ENCODE measurements at regions not wholly inside any gene's neighbourhood (a gene's known extent, or its start where the extent isn't known, plus 50 kb on each side); places are given as distances from the start of the nearest gene placed in this dataset.

DNA sequence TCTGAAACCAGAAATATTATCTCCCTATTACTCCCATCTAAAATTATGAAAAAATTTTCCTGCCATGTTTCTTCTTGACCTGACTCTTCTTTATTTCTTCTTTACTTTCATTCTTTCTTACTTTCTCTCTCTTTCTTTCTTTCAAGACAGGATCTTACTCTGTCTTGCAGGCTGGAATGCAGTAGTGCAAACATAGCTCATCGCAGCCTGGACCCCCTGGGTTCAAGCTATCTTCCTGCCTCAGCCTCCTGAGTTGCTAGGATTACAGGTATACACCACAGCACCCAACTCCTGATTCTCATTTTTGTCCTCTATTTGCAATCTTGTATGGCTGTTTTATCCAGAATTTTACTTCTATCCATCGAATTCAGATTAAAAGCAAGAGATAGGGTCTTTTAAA, 631.1 kb downstream of the TBC1D4 start:
- Histone ChIP-seq H3K36me3 (ENCODE audit: insufficient read depth, low read length) (no peaks in the 10 kb centered on the region), H3K9ac (ENCODE audit: low read length) (no peak overlapping the region), H3K9me3 (ENCODE audit: low read length) (no peaks in the 10 kb centered on the region), H3K27me3 (ENCODE audit: control insufficient read depth in 1 of 2, insufficient read depth in 2 of 2, low read length in 2 of 2) (no peaks in the 10 kb centered on the region), H3K27ac (ENCODE audit: low read depth, low read length) (no peak overlapping the region), H3K4me3 (ENCODE audit: low read depth in 1 of 2, low read length in 2 of 2) (no peak overlapping the region), H3K4me1 (ENCODE audit: insufficient read depth, low read length) (no peaks in the 10 kb centered on the region)

DNA sequence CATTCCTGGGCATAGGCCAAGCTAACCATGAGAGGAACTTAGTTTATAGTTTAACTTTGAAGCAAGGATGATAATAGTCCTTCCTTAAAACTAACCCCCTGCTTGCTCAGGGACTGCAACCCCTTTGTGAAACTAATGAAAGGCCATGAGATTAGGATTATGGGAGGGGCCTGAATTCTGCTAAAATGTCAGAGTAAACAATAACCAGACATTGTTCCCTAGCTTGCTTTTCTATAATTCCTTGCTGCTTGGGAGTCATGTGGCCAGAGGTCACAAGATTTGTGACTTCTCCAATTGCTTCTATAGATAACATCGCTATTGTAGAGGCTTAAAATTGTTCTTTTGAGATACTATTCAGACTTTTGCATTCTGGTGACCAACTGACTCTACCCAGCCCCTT, 634.0 kb downstream of the TBC1D4 start:
- Histone ChIP-seq H3K9me3 (ENCODE audit: low read length) (no peaks in the 10 kb centered on the region), H3K36me3 (ENCODE audit: insufficient read depth, low read length) (no peaks in the 10 kb centered on the region), H3K4me1 (ENCODE audit: insufficient read depth, low read length) (no peaks in the 10 kb centered on the region), H3K4me3 (ENCODE audit: low read depth in 1 of 2, low read length in 2 of 2) (no peak overlapping the region), H3K9ac (ENCODE audit: low read length) (no peak overlapping the region), H3K27ac (ENCODE audit: low read depth, low read length) (no peak overlapping the region), H3K27me3 (ENCODE audit: control insufficient read depth in 1 of 2, insufficient read depth in 2 of 2, low read length in 2 of 2) (no peaks in the 10 kb centered on the region)

DNA sequence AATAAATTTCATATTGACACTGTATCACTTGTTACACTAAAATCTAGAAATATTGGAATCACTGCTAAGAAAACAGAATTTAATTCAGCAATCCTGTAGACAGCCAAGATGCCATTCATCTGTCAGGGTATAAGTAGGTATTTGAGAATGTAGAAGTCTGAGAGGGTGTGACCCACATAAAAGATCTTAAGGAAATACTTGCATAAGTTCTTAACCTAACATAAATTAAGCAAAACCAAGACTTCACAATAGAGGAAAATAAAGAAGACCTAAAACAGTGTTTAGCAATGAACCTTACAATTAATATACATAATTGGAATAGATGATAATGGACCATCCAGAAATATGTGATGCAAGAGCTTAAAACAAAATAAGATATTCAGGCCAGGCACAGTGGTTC, 636.2 kb downstream of the TBC1D4 start:
- Histone ChIP-seq H3K36me3 (ENCODE audit: insufficient read depth, low read length) (no peaks in the 10 kb centered on the region), H3K9me3 (ENCODE audit: low read length) (no peaks in the 10 kb centered on the region), H3K4me1 (ENCODE audit: insufficient read depth, low read length) (no peaks in the 10 kb centered on the region), H3K27ac (ENCODE audit: low read depth, low read length) (no peak overlapping the region), H3K27me3 (ENCODE audit: control insufficient read depth in 1 of 2, insufficient read depth in 2 of 2, low read length in 2 of 2) (no peaks in the 10 kb centered on the region), H3K4me3 (ENCODE audit: low read depth in 1 of 2, low read length in 2 of 2) (no peak overlapping the region), H3K9ac (ENCODE audit: low read length) (no peak overlapping the region)

DNA sequence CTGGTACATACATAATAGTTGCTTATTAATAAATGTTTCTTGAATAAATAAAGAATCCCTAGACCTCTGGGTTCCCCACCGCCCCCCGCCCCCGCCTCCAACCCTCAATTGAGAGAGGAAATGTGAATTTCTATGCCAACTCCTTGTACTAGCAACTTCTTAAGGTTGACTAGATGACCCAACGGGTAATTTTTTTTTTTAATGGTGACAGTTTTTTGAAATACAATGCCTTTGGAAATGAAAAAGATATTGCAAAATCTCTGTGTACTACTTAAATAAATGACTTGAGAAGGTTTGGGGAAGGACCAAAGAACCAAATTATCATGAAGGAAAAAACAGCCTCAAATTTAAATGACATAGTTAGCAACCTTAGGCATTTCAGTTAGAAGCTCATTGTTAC, 640.3 kb downstream of the TBC1D4 start:
- no peak overlapping the region for H3K4me3 ChIP-seq (ENCODE audit: low read depth in 1 of 2, low read length in 2 of 2)
- H3K27me3 ChIP-seq (ENCODE audit: control insufficient read depth in 1 of 2, insufficient read depth in 2 of 2, low read length in 2 of 2): no peaks in the 10 kb centered on the region

DNA sequence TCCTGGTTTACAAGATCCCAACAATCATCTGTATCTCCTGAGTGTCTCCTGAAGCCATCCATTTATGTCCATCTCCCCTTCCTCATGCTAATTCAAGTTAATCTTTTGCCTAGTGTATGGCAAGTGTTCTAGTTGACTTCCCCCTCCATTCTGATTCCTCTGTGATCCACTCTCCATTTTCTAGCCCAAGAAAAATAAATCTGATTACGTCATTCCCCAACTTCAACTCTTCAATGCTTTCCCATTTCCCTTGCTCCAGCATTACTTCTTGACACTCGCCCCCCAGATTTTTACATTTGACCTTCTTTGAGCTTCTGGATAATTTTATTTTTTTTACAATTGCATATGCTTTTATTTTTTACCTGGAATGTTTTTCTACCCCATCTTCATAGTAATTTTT, 640.8 kb downstream of the TBC1D4 start:
- no peaks in the 10 kb centered on the region for H3K27me3 ChIP-seq (ENCODE audit: control insufficient read depth in 1 of 2, insufficient read depth in 2 of 2, low read length in 2 of 2)
- H3K9me3 ChIP-seq (ENCODE audit: low read length): no peaks in the 10 kb centered on the region
- no peak overlapping the region for H3K9ac ChIP-seq (ENCODE audit: low read length)
- H3K4me3 ChIP-seq (ENCODE audit: low read depth in 1 of 2, low read length in 2 of 2): no peak overlapping the region
- no peaks in the 10 kb centered on the region for H3K36me3 ChIP-seq (ENCODE audit: insufficient read depth, low read length)
- H3K4me1 ChIP-seq (ENCODE audit: insufficient read depth, low read length): no peaks in the 10 kb centered on the region
- H3K27ac ChIP-seq (ENCODE audit: low read depth, low read length): no peak overlapping the region

More for the DNA sequence above, 640.3 kb downstream of the TBC1D4 start:
- no peaks in the 10 kb centered on the region for H3K4me1 ChIP-seq (ENCODE audit: insufficient read depth, low read length)
- no peaks in the 10 kb centered on the region for H3K9me3 ChIP-seq (ENCODE audit: low read length)
- H3K27ac ChIP-seq (ENCODE audit: low read depth, low read length): no peak overlapping the region
- H3K36me3 ChIP-seq (ENCODE audit: insufficient read depth, low read length): no peaks in the 10 kb centered on the region
- H3K9ac ChIP-seq (ENCODE audit: low read length): no peak overlapping the region

DNA sequence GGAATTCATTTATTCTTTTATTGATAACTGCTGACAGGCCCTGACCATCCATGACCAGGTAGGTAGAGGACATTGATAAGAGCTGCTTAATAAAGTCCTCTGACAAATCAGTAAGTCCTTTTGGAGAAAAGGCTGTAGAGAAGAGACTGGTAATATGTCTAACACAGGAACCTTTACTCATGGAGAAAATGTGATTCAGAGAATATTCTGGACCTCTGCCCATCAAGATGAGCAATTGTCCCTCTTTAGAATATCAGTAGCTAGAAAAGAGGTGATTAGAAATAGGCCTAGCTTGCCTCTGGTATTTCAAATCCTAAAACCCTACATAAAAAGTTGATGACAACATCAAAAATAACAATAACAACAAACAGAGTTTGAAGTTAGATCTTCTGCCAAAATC, 642.3 kb downstream of the TBC1D4 start:
- no peak overlapping the region for H3K9ac ChIP-seq (ENCODE audit: low read length)
- no peaks in the 10 kb centered on the region for H3K36me3 ChIP-seq (ENCODE audit: insufficient read depth, low read length)
- no peaks in the 10 kb centered on the region for H3K4me1 ChIP-seq (ENCODE audit: insufficient read depth, low read length)
- no peak overlapping the region for H3K4me3 ChIP-seq (ENCODE audit: low read depth in 1 of 2, low read length in 2 of 2)
- no peaks in the 10 kb centered on the region for H3K9me3 ChIP-seq (ENCODE audit: low read length)
- H3K27ac ChIP-seq (ENCODE audit: low read depth, low read length): no peak overlapping the region
- no peaks in the 10 kb centered on the region for H3K27me3 ChIP-seq (ENCODE audit: control insufficient read depth in 1 of 2, insufficient read depth in 2 of 2, low read length in 2 of 2)

DNA sequence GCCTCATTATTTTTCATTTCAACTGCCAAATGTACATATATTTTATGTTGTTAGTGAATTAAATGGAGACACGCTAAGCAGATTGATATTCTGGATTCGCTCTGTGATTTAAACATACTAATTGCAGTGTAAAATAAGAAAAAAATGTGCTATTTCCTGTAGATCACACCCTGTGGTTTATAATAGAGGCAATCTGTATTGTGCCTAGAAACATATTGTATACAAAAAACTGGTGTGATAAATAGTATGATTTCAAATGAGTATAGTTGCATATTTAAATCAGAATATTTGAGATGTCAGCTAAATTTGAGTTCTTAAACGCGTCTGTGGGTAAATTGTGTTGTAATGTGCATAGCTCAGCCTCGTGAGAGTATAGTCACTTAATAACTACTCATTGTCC, 643.9 kb downstream of the TBC1D4 start:
- Histone ChIP-seq H3K9ac (ENCODE audit: low read length) (no peak overlapping the region), H3K4me1 (ENCODE audit: insufficient read depth, low read length) (no peaks in the 10 kb centered on the region), H3K9me3 (ENCODE audit: low read length) (no peaks in the 10 kb centered on the region), H3K4me3 (ENCODE audit: low read depth in 1 of 2, low read length in 2 of 2) (no peak overlapping the region), H3K27me3 (ENCODE audit: control insufficient read depth in 1 of 2, insufficient read depth in 2 of 2, low read length in 2 of 2) (no peaks in the 10 kb centered on the region), H3K27ac (ENCODE audit: low read depth, low read length) (no peak overlapping the region), H3K36me3 (ENCODE audit: insufficient read depth, low read length) (no peaks in the 10 kb centered on the region)

DNA sequence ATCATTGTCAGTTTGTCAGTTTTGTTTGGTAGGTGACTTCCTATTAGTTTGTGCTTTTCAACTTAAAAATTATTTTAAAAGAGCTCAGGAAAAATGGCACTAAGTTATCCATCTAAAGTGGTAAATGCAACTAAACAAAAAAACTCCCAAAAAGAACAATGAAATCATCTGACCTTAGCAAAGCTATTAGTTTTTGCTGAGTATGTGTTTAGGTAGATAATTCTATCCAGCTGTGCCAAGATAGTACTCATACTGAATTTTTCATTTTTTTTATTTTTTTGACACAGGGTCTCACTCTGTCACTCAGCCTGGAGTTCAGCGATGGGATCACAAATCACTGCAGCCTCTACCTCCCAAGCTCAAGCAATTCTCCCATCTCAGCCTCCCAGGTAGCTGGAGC, 645.3 kb downstream of the TBC1D4 start:
- H3K27me3 ChIP-seq (ENCODE audit: control insufficient read depth in 1 of 2, insufficient read depth in 2 of 2, low read length in 2 of 2): no peaks in the 10 kb centered on the region
- H3K27ac ChIP-seq (ENCODE audit: low read depth, low read length): no peak overlapping the region

DNA sequence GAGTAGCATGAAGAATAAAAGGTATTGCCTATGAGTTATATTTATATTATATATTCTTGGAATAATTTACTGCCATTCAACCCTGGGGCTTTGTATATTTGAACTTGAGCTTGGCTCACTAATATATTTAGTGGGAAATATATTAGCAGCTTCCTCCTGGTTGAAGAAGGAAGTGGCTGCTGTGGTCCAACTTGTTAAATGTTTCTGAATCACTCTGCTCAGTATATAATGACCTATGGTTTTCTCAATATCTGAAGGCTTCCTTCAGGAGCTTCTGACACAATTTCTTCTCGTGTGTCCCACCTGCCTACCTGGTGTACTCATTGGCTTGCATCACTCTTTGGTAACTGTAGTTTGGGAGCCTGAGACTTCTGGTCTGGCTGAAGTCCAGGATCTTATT, 646.4 kb downstream of the TBC1D4 start:
- no peak overlapping the region for H3K9ac ChIP-seq (ENCODE audit: low read length)
- H3K27ac ChIP-seq (ENCODE audit: low read depth, low read length): no peak overlapping the region
- H3K27me3 ChIP-seq (ENCODE audit: control insufficient read depth in 1 of 2, insufficient read depth in 2 of 2, low read length in 2 of 2): no peaks in the 10 kb centered on the region
- no peak overlapping the region for H3K4me3 ChIP-seq (ENCODE audit: low read depth in 1 of 2, low read length in 2 of 2)
- no peaks in the 10 kb centered on the region for H3K4me1 ChIP-seq (ENCODE audit: insufficient read depth, low read length)
- no peaks in the 10 kb centered on the region for H3K36me3 ChIP-seq (ENCODE audit: insufficient read depth, low read length)
- H3K9me3 ChIP-seq (ENCODE audit: low read length): no peaks in the 10 kb centered on the region

More for the DNA sequence above, 645.3 kb downstream of the TBC1D4 start:
- Histone ChIP-seq H3K4me3 (ENCODE audit: low read depth in 1 of 2, low read length in 2 of 2) (no peak overlapping the region), H3K9me3 (ENCODE audit: low read length) (no peaks in the 10 kb centered on the region), H3K36me3 (ENCODE audit: insufficient read depth, low read length) (no peaks in the 10 kb centered on the region), H3K4me1 (ENCODE audit: insufficient read depth, low read length) (no peaks in the 10 kb centered on the region), H3K9ac (ENCODE audit: low read length) (no peak overlapping the region)

DNA sequence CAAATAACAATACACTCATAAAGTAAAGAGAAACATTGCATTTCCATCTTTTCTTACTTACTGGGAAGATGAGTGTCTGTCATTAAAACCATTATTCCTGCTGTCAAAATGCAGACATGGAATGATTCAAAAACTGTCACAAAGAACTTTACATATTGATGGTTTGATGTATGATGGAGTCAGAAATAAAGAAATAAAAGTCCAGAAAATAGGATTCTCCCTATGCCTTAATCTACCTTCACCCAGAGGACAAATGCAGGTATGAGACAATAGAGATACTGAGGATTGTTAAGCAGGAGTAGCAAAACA, 656.1 kb downstream of the TBC1D4 start:
- H3K4me3 ChIP-seq (ENCODE audit: low read depth in 1 of 2, low read length in 2 of 2): no peak overlapping the region
- H3K9me3 ChIP-seq (ENCODE audit: low read length): no peaks in the 10 kb centered on the region
- no peaks in the 10 kb centered on the region for H3K27me3 ChIP-seq (ENCODE audit: control insufficient read depth in 1 of 2, insufficient read depth in 2 of 2, low read length in 2 of 2)
- H3K4me1 ChIP-seq (ENCODE audit: insufficient read depth, low read length): peaks cover 5% of the 10 kb centered on the region
- no peak overlapping the region for H3K9ac ChIP-seq (ENCODE audit: low read length)
- no peaks in the 10 kb centered on the region for H3K36me3 ChIP-seq (ENCODE audit: insufficient read depth, low read length)
- no peak overlapping the region for H3K27ac ChIP-seq (ENCODE audit: low read depth, low read length)

DNA sequence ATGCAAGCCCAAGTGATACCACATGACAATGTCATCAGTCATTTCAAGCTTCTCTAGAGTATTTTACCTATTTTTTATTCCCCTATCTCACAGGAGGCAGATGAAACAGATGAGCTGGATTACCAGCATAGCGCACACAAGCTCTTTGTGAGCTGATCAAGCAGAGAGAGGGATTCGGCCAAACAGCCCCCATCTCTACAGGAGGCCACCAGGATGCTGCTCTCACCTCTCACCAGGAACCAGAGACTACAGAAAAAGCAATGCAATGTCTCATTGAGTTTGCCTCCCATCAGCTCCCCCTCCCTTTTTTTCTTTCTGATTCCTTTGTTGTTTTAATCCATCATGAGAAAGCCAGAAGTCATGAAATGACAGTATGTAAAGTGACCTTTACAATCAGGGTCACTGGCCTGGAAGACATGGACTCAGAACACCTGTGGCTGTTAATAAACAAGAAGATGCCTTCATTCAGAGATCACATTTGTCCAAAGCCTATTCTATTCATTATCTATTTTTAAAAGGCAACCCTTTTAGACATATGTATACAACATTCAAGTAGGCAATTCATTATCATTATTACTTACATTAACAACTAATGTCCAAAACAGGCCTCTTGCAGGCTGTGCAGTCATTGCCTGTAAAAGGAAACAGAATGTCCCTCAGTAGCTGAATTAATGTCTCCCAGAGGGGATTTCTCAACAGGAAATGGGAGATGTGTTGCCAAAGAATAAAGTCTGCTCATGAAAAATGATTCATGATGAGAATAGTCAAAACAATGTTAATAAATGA, 656.6 kb downstream of the TBC1D4 start:
- Histone ChIP-seq H3K36me3 (ENCODE audit: insufficient read depth, low read length) (no peaks in the 10 kb centered on the region), H3K27ac (ENCODE audit: low read depth, low read length) (no peak overlapping the region), H3K9me3 (ENCODE audit: low read length) (no peaks in the 10 kb centered on the region), H3K9ac (ENCODE audit: low read length) (no peak overlapping the region), H3K4me1 (ENCODE audit: insufficient read depth, low read length) (peaks cover 5% of the 10 kb centered on the region), H3K4me3 (ENCODE audit: low read depth in 1 of 2, low read length in 2 of 2) (no peak overlapping the region), H3K27me3 (ENCODE audit: control insufficient read depth in 1 of 2, insufficient read depth in 2 of 2, low read length in 2 of 2) (no peaks in the 10 kb centered on the region)

DNA sequence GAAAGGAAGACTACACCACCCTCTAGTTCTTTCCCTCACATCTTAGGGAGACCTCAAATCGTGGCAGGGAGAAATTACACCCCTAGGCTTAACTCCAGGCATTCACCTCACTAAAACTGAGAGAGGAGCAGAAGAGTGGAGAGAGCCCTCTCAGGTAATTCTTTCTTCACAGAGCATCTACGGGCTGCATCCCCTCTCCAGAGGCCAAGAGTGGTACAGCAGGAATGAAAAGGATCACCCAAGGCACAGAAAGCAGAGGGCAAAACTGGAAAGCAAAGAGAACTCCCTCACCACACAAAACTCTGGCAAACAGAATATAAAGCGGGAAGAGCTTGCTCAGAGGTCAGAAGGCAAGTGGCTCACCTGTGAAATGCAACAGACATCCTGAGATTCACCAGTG, 661.2 kb downstream of the TBC1D4 start:
- H3K9me3 ChIP-seq (ENCODE audit: low read length): no peaks in the 10 kb centered on the region
- H3K27me3 ChIP-seq (ENCODE audit: control insufficient read depth in 1 of 2, insufficient read depth in 2 of 2, low read length in 2 of 2): no peaks in the 10 kb centered on the region
- no peak overlapping the region for H3K27ac ChIP-seq (ENCODE audit: low read depth, low read length)
- H3K4me3 ChIP-seq (ENCODE audit: low read depth in 1 of 2, low read length in 2 of 2): no peak overlapping the region
- no peaks in the 10 kb centered on the region for H3K36me3 ChIP-seq (ENCODE audit: insufficient read depth, low read length)
- peaks cover 5% of the 10 kb centered on the region for H3K4me1 ChIP-seq (ENCODE audit: insufficient read depth, low read length)
- no peak overlapping the region for H3K9ac ChIP-seq (ENCODE audit: low read length)
